ENCODE measurements at regions not wholly inside any gene's neighbourhood (a gene's known extent, or its start where the extent isn't known, plus 50 kb on each side); places are given as distances from the start of the nearest gene placed in this dataset.

GRCh38 chr5:37999593-37999992 lies 159.8 kb upstream of the GDNF start:
- TF ChIP-seq, protein P1, sequence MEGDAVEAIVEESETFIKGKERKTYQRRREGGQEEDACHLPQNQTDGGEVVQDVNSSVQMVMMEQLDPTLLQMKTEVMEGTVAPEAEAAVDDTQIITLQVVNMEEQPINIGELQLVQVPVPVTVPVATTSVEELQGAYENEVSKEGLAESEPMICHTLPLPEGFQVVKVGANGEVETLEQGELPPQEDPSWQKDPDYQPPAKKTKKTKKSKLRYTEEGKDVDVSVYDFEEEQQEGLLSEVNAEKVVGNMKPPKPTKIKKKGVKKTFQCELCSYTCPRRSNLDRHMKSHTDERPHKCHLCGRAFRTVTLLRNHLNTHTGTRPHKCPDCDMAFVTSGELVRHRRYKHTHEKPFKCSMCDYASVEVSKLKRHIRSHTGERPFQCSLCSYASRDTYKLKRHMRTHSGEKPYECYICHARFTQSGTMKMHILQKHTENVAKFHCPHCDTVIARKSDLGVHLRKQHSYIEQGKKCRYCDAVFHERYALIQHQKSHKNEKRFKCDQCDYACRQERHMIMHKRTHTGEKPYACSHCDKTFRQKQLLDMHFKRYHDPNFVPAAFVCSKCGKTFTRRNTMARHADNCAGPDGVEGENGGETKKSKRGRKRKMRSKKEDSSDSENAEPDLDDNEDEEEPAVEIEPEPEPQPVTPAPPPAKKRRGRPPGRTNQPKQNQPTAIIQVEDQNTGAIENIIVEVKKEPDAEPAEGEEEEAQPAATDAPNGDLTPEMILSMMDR (IDR thresholded peaks at IDR 0.05 in 4 of 5, conservative IDR thresholded peaks at IDR 0.05 in 1 of 5), result no peak
- no peak for TF ChIP-seq POLR2A (IDR thresholded peaks at IDR 0.05)

Data from gastrocnemius medialis (tissue), 4 donors.